Endodermal cell (in vitro differentiated cells): ENCODE measurements at regions not wholly inside any gene's neighbourhood (a gene's known extent, or its start where the extent isn't known, plus 50 kb on each side); places are given as distances from the start of the nearest gene placed in this dataset.

ENCODE experiments used
- DNase-seq: peaks from one replicate; pipeline ENCODE4 v3.0.0-alpha.2; 2017
- H3K27ac ChIP-seq: 2 replicates; pipeline ENCODE4 v1.5.1; 2013; ENCODE audit warnings: mild to moderate bottlenecking, low read depth, low read length, moderate library complexity
- H3K27me3 ChIP-seq: 2 replicates; pipeline ENCODE4 v1.6.1; 2013; ENCODE audit warnings: mild to moderate bottlenecking, low read length, moderate library complexity; ENCODE audit not compliant: insufficient read depth, control insufficient read depth, poor library complexity, severe bottlenecking
- H3K36me3 ChIP-seq: 2 replicates; pipeline ENCODE4 v1.7.0; 2013; ENCODE audit warnings: mild to moderate bottlenecking, low read length, moderate library complexity; ENCODE audit not compliant: control insufficient read depth, insufficient read depth
- H3K4me1 ChIP-seq: one replicate; pipeline ENCODE4 v1.7.0; 2013; ENCODE audit warnings: low read length; ENCODE audit not compliant: control insufficient read depth, insufficient read depth
- H3K4me3 ChIP-seq: 2 replicates; pipeline ENCODE4 v1.5.1; 2013; ENCODE audit warnings: mild to moderate bottlenecking, low read length, moderate library complexity
- H3K9ac ChIP-seq: 2 replicates; pipeline ENCODE4 v1.6.1; 2013; ENCODE audit warnings: mild to moderate bottlenecking, low read length, moderate library complexity; ENCODE audit not compliant: poor library complexity, severe bottlenecking; ENCODE audit errors: extremely low read depth
- H3K9me3 ChIP-seq: 2 replicates; pipeline ENCODE4 v1.6.1; 2013; ENCODE audit warnings: mild to moderate bottlenecking, low read length, moderate library complexity; ENCODE audit not compliant: control insufficient read depth
- H3K27ac Mint-ChIP-seq: 2 replicates; pipeline ENCODE4 v1.8.0; 2020; ENCODE audit warnings: mixed read lengths
- H3K27me3 Mint-ChIP-seq: 2 replicates; pipeline ENCODE4 v1.8.0; 2021; ENCODE audit warnings: mild to moderate bottlenecking, mixed read lengths; ENCODE audit not compliant: insufficient read depth
- H3K36me3 Mint-ChIP-seq: 2 replicates; pipeline ENCODE4 v1.8.0; 2020; ENCODE audit warnings: low read depth, mixed read lengths
- H3K4me1 Mint-ChIP-seq: 2 replicates; pipeline ENCODE4 v1.8.0; 2020; ENCODE audit warnings: mixed read lengths
- H3K4me3 Mint-ChIP-seq: 2 replicates; pipeline ENCODE4 v1.8.0; 2020; ENCODE audit warnings: mild to moderate bottlenecking, moderate library complexity, mixed read lengths
- H3K9me3 Mint-ChIP-seq: 2 replicates; pipeline ENCODE4 v1.8.0; 2020; ENCODE audit warnings: mild to moderate bottlenecking, mixed read lengths
- WGBS, 2 experiments: methylation state at CpG; one replicate each; pipeline versions ENCODE4 v1.1.5 to v1.1.7; 2013; ENCODE audit warnings: missing lambda C conversion rate in 2 of 2, mixed read lengths in 1 of 2; ENCODE audit not compliant: insufficient coverage in 1 of 2, insufficient read length in 1 of 2; 5-methylcytosine and 5-hydroxymethylcytosine counted together
- TF ChIP-seq, protein P1 (sequence below): fragments of 200-600 bp; sonication (generic); conservative IDR thresholded peaks from 2 replicates; pipeline ENCODE4 v1.5.0; 2021; ENCODE audit warnings: antibody characterized with exemption, mild to moderate bottlenecking

DNA sequence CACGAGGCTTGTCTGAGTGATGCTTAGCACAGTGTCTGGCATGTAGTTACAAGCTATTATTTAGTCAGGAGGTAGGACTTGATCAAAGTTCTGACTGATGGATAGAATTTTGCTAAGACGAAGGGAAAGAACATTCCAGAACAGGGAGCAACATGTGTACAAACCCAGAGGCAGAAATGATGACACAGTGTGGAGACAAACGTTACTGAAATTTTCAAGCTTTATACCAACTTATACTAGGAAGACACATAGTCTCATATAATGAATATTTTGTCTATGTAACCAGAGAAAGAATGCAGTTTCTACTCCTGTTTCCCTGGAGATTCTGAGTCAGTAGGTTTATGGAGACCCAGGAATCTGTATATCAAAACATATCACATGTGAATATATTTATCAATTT, 123.4 kb downstream of the FAM124B start:
- no peaks in the 10 kb centered on the region for H3K27me3 ChIP-seq
- WGBS, 2 experiments = 93 to 100% methylated on average over 1 to 3 of the region's 3 CpGs
- Mint-ChIP-seq H3K36me3 (no peaks in the 10 kb centered on the region), H3K4me1 (peaks cover 1% of the 10 kb centered on the region), H3K4me3 (no peak overlapping the region), H3K9me3 (no peaks in the 10 kb centered on the region), H3K27me3 (peaks cover 2% of the 10 kb centered on the region), H3K27ac (no peak overlapping the region)
- no peaks in the 10 kb centered on the region for H3K36me3 ChIP-seq
- TF ChIP-seq, protein P1, sequence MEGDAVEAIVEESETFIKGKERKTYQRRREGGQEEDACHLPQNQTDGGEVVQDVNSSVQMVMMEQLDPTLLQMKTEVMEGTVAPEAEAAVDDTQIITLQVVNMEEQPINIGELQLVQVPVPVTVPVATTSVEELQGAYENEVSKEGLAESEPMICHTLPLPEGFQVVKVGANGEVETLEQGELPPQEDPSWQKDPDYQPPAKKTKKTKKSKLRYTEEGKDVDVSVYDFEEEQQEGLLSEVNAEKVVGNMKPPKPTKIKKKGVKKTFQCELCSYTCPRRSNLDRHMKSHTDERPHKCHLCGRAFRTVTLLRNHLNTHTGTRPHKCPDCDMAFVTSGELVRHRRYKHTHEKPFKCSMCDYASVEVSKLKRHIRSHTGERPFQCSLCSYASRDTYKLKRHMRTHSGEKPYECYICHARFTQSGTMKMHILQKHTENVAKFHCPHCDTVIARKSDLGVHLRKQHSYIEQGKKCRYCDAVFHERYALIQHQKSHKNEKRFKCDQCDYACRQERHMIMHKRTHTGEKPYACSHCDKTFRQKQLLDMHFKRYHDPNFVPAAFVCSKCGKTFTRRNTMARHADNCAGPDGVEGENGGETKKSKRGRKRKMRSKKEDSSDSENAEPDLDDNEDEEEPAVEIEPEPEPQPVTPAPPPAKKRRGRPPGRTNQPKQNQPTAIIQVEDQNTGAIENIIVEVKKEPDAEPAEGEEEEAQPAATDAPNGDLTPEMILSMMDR = no peak
- H3K9ac ChIP-seq = no peak overlapping the region
- no peaks in the 10 kb centered on the region for H3K4me1 ChIP-seq
- no peak overlapping the region for H3K4me3 ChIP-seq
- H3K9me3 ChIP-seq = no peaks in the 10 kb centered on the region
- H3K27ac ChIP-seq = no peak overlapping the region
- no peak for DNase-seq

DNA sequence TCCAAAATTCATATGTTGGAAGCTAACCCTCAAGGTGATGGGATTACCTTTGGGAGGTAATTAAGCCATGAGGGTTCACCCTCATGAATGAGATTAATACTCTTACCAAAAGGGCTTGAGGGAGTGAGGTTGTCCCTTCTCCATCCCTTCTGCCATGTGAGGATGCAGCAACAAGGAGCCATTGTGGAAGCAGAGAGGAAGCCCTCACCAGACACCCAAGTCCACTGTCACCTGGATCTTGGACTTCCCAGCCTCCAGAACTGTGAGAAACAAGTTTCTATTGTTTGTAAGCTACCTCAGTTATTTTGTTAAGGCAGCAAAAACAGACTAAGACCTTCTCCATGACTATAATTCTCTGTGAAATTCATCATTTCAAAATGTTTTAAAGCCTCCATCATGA, 125.7 kb downstream of the FAM124B start:
- no peaks in the 10 kb centered on the region for H3K4me1 ChIP-seq
- Mint-ChIP-seq H3K9me3 (no peaks in the 10 kb centered on the region), H3K4me3 (no peak overlapping the region), H3K27me3 (no peaks in the 10 kb centered on the region), H3K27ac (no peak overlapping the region), H3K36me3 (no peaks in the 10 kb centered on the region), H3K4me1 (peaks cover 15% of the 10 kb centered on the region)
- no peaks in the 10 kb centered on the region for H3K9me3 ChIP-seq
- no peak for DNase-seq
- no peaks in the 10 kb centered on the region for H3K27me3 ChIP-seq
- TF ChIP-seq, protein P1 = no peak
- no peak overlapping the region for H3K9ac ChIP-seq
- H3K36me3 ChIP-seq = no peaks in the 10 kb centered on the region
- no peak overlapping the region for H3K4me3 ChIP-seq
- H3K27ac ChIP-seq = no peak overlapping the region

DNA sequence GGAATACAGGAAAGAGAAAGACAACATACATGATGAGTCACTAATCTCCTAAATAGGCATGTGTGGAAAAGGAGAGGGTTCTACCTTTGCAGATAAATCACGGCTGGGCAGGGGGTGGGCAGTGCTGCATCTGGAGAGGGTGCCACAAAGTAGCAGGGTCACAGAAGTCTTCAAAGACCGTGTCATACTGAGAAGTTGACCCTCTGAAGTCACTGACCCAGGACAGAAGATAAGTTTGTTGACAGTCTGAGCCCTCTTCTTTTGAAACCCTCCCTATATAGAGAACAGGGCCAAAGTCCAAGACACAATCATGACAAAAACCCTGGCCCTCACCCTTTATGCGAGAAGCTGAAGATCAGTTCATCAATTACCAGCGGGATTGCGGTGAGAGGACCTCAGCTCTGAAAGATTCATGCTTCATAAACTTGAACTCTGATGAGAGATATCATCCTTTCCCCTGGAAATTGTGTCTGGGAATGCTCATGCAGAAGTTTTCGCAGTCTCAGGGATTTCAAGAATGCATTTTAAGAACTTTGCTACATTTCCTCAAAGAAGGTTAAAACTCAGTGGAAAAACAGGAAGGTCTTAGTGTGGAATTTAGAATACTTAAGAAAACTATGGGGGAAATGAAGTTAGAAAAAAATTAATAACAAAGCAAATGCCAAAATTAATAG, 129.5 kb downstream of the FAM124B start:
- no peaks in the 10 kb centered on the region for H3K27me3 Mint-ChIP-seq
- no peak overlapping the region for H3K27ac Mint-ChIP-seq
- no peaks in the 10 kb centered on the region for H3K9me3 Mint-ChIP-seq

More for the DNA sequence above, 129.5 kb downstream of the FAM124B start:
- Mint-ChIP-seq H3K36me3 (no peaks in the 10 kb centered on the region), H3K4me3 (no peak overlapping the region), H3K4me1 (peaks cover 15% of the 10 kb centered on the region)
- Histone ChIP-seq H3K4me1 (no peaks in the 10 kb centered on the region), H3K4me3 (no peak overlapping the region), H3K27ac (no peak overlapping the region), H3K27me3 (no peaks in the 10 kb centered on the region), H3K9ac (no peak overlapping the region), H3K36me3 (no peaks in the 10 kb centered on the region), H3K9me3 (no peaks in the 10 kb centered on the region)
- TF ChIP-seq, protein P1 = no peak
- no peak for DNase-seq
- 94 to 97% methylated on average over 5 to 6 of the region's 6 CpGs for WGBS, 2 experiments
